ENCODE measurements at regions not wholly inside any gene's neighbourhood (a gene's known extent, or its start where the extent isn't known, plus 50 kb on each side); places are given as distances from the start of the nearest gene placed in this dataset.

- no peak for TF ChIP-seq CTCF (IDR thresholded peaks at IDR 0.05; ENCODE audit: control insufficient read depth, extremely low read depth, insufficient read depth)
- no peak for DNase-seq (ENCODE audit: low read depth)
- no peak overlapping the region for H3K4me3 ChIP-seq (ENCODE audit: low read depth, low read length)
These were observed 84.7 kb upstream of the ZP4 start for GRCh38 chr1:237975376-237975775.

- no peak overlapping the region for H3K4me3 ChIP-seq (ENCODE audit: low read depth, low read length)
- no peak for TF ChIP-seq CTCF (IDR thresholded peaks at IDR 0.05; ENCODE audit: control insufficient read depth, extremely low read depth, insufficient read depth)
- no peak for DNase-seq (ENCODE audit: low read depth)
These were observed 81.5 kb upstream of the ZP4 start for GRCh38 chr1:237972186-237972585.

GRCh38 chr1:237962985-237963384 is 72.3 kb upstream of the ZP4 start:
- H3K4me3 ChIP-seq (ENCODE audit: low read depth, low read length) = no peak overlapping the region
- TF ChIP-seq CTCF (IDR thresholded peaks at IDR 0.05; ENCODE audit: control insufficient read depth, extremely low read depth, insufficient read depth) = no peak
- DNase-seq (ENCODE audit: low read depth) = no peak

- TF ChIP-seq CTCF (IDR thresholded peaks at IDR 0.05; ENCODE audit: control insufficient read depth, extremely low read depth, insufficient read depth) = no peak
- DNase-seq (ENCODE audit: low read depth) = no peak
These were observed 71.0 kb upstream of the ZP4 start for GRCh38 chr1:237961754-237962153.

GRCh38 chr1:237959838-237960237 is 69.1 kb upstream of the ZP4 start:
- no peak for DNase-seq (ENCODE audit: low read depth)
- no peak for TF ChIP-seq CTCF (IDR thresholded peaks at IDR 0.05; ENCODE audit: control insufficient read depth, extremely low read depth, insufficient read depth)
- H3K4me3 ChIP-seq (ENCODE audit: low read depth, low read length) = no peak overlapping the region

More at GRCh38 chr1:237961754-237962153, 71.0 kb upstream of the ZP4 start:
- no peak overlapping the region for H3K4me3 ChIP-seq (ENCODE audit: low read depth, low read length)

GRCh38 chr1:237953238-237953637 is 62.5 kb upstream of the ZP4 start:
- peak; percentile 71 for TF ChIP-seq CTCF (IDR thresholded peaks at IDR 0.05; ENCODE audit: control insufficient read depth, extremely low read depth, insufficient read depth)
- no peak for DNase-seq (ENCODE audit: low read depth)
- H3K4me3 ChIP-seq (ENCODE audit: low read depth, low read length) = no peak overlapping the region
